ENCODE measurements at regions not wholly inside any gene's neighbourhood (a gene's known extent, or its start where the extent isn't known, plus 50 kb on each side); places are given as distances from the start of the nearest gene placed in this dataset.

- WGBS, 4 donors: 65 to 74% (median 71%) methylated on average over 5 of the region's 5 CpGs
- H3K4me3 ChIP-seq: no peak overlapping the region
- no peaks in the 10 kb centered on the region for H3K27me3 ChIP-seq
- H3K36me3 ChIP-seq (replicated peaks in 1 of 2): no peaks in the 10 kb centered on the region
- intact Hi-C loops (cut with DNase I): no loop called here
- no peaks in the 10 kb centered on the region for H3K4me1 ChIP-seq (replicated peaks in 1 of 2)
- TF ChIP-seq POLR2A (IDR thresholded peaks at IDR 0.05): no peak
- TF ChIP-seq CTCF (IDR thresholded peaks at IDR 0.05): no peak
- H3K9me3 ChIP-seq (replicated peaks in 1 of 3): no peaks in the 10 kb centered on the region
- DNase-seq: no peak
- no peak overlapping the region for H3K27ac ChIP-seq
These were observed 264.4 kb downstream of the UQCRFS1 start for GRCh38 chr19:28948566-28948965.

GRCh38 chr19:28948026-28948425 is 264.9 kb downstream of the UQCRFS1 start:
- Histone ChIP-seq H3K4me1 (replicated peaks in 1 of 2) (no peaks in the 10 kb centered on the region), H3K27ac (no peak overlapping the region), H3K36me3 (replicated peaks in 1 of 2) (no peaks in the 10 kb centered on the region), H3K27me3 (no peaks in the 10 kb centered on the region), H3K4me3 (no peak overlapping the region), H3K9me3 (replicated peaks in 1 of 3) (no peaks in the 10 kb centered on the region)
- TF ChIP-seq POLR2A (IDR thresholded peaks at IDR 0.05): no peak
- no peak for TF ChIP-seq CTCF (IDR thresholded peaks at IDR 0.05)
- 49 to 72% (median 67%) methylated on average over 5 to 13 of the region's 13 CpGs for WGBS, 4 donors
- intact Hi-C loops (cut with DNase I): no loop called here
- DNase-seq: no peak

GRCh38 chr19:28943651-28944050 is 269.3 kb downstream of the UQCRFS1 start:
- 87 to 90% (median 88%) methylated on average over 8 of the region's 8 CpGs for WGBS, 4 donors
- no peak for TF ChIP-seq CTCF (IDR thresholded peaks at IDR 0.05)
- TF ChIP-seq POLR2A (IDR thresholded peaks at IDR 0.05): no peak
- intact Hi-C loops (cut with DNase I): no loop called here
- Histone ChIP-seq H3K27me3 (peaks cover 3% of the 10 kb centered on the region), H3K36me3 (replicated peaks in 1 of 2) (no peaks in the 10 kb centered on the region), H3K4me1 (replicated peaks in 1 of 2) (no peaks in the 10 kb centered on the region), H3K9me3 (replicated peaks in 1 of 3) (no peaks in the 10 kb centered on the region), H3K4me3 (no peak overlapping the region), H3K27ac (no peak overlapping the region)
- DNase-seq: no peak

- Histone ChIP-seq H3K4me3 (no peak overlapping the region), H3K27ac (no peak overlapping the region), H3K4me1 (replicated peaks in 1 of 2) (no peaks in the 10 kb centered on the region), H3K9me3 (replicated peaks in 1 of 3) (no peaks in the 10 kb centered on the region), H3K27me3 (peaks cover 3% of the 10 kb centered on the region), H3K36me3 (replicated peaks in 1 of 2) (no peaks in the 10 kb centered on the region)
- intact Hi-C loops (cut with DNase I): no loop called here
- TF ChIP-seq CTCF (IDR thresholded peaks at IDR 0.05) (no peak), POLR2A (IDR thresholded peaks at IDR 0.05) (no peak)
- WGBS, 4 donors: 65 to 71% (median 66%) methylated on average over 11 of the region's 11 CpGs
- no peak for DNase-seq
These were observed 271.1 kb downstream of the UQCRFS1 start for GRCh38 chr19:28941833-28942232.
